ENCODE measurements at regions not wholly inside any gene's neighbourhood (a gene's known extent, or its start where the extent isn't known, plus 50 kb on each side); places are given as distances from the start of the nearest gene placed in this dataset.

- H4K20me1 ChIP-seq (ENCODE audit: insufficient read depth, low read length), result no peaks in the 10 kb centered on the region
- no peak overlapping the region for H3K27ac ChIP-seq (ENCODE audit: low read length)
- H3K36me3 ChIP-seq (replicated peaks; ENCODE audit: low read depth, low read length), result no peaks in the 10 kb centered on the region
- no peak for TF ChIP-seq EZH2phosphoT487 (IDR thresholded peaks at IDR 0.05; ENCODE audit: low read depth)
- TF ChIP-seq CTCF (IDR thresholded peaks at IDR 0.05; ENCODE audit: low read depth, low read length), result no peak
- no peaks in the 10 kb centered on the region for H3K9me3 ChIP-seq (ENCODE audit: insufficient read depth, low read length)
- no peak overlapping the region for H3K9ac ChIP-seq (ENCODE audit: low read length)
- no peaks in the 10 kb centered on the region for H3K79me2 ChIP-seq (ENCODE audit: low read length)
- no peak overlapping the region for H3K4me2 ChIP-seq (ENCODE audit: low read length)
- H3K27me3 ChIP-seq (ENCODE audit: low read depth, low read length), result no peaks in the 10 kb centered on the region
- no peaks in the 10 kb centered on the region for H3K4me1 ChIP-seq (ENCODE audit: low read length)
- H2AFZ ChIP-seq (ENCODE audit: low read depth, low read length), result no peak overlapping the region
- H3K4me3 ChIP-seq (ENCODE audit: low read length), result no peak overlapping the region
These were observed 63.4 kb upstream of the ZNF469 start for GRCh38 chr16:88319116-88319965.

- H3K27me3 ChIP-seq (ENCODE audit: low read depth, low read length), result no peaks in the 10 kb centered on the region
These were observed 61.7 kb upstream of the ZNF469 start for GRCh38 chr16:88320947-88321634.

GRCh38 chr16:88321635-88322499, 60.9 kb upstream of the ZNF469 start:
- TF ChIP-seq EZH2phosphoT487 (IDR thresholded peaks at IDR 0.05; ENCODE audit: low read depth), result no peak
- Histone ChIP-seq H3K4me3 (ENCODE audit: low read length) (no peak overlapping the region), H3K4me1 (ENCODE audit: low read length) (no peaks in the 10 kb centered on the region), H3K27me3 (ENCODE audit: low read depth, low read length) (no peaks in the 10 kb centered on the region), H3K27ac (ENCODE audit: low read length) (no peak overlapping the region), H4K20me1 (ENCODE audit: insufficient read depth, low read length) (no peaks in the 10 kb centered on the region), H3K9me3 (ENCODE audit: insufficient read depth, low read length) (no peaks in the 10 kb centered on the region), H3K9ac (ENCODE audit: low read length) (no peak overlapping the region), H3K4me2 (ENCODE audit: low read length) (no peak overlapping the region), H2AFZ (ENCODE audit: low read depth, low read length) (no peak overlapping the region), H3K79me2 (ENCODE audit: low read length) (no peaks in the 10 kb centered on the region), H3K36me3 (replicated peaks; ENCODE audit: low read depth, low read length) (no peaks in the 10 kb centered on the region)

More at GRCh38 chr16:88320947-88321634, 61.7 kb upstream of the ZNF469 start:
- Histone ChIP-seq H3K9ac (ENCODE audit: low read length) (no peak overlapping the region), H3K4me2 (ENCODE audit: low read length) (no peak overlapping the region), H3K79me2 (ENCODE audit: low read length) (no peaks in the 10 kb centered on the region), H3K4me3 (ENCODE audit: low read length) (no peak overlapping the region), H2AFZ (ENCODE audit: low read depth, low read length) (no peak overlapping the region), H3K27ac (ENCODE audit: low read length) (no peak overlapping the region), H3K9me3 (ENCODE audit: insufficient read depth, low read length) (no peaks in the 10 kb centered on the region), H3K4me1 (ENCODE audit: low read length) (no peaks in the 10 kb centered on the region), H4K20me1 (ENCODE audit: insufficient read depth, low read length) (no peaks in the 10 kb centered on the region), H3K36me3 (replicated peaks; ENCODE audit: low read depth, low read length) (no peaks in the 10 kb centered on the region)
- TF ChIP-seq EZH2phosphoT487 (IDR thresholded peaks at IDR 0.05; ENCODE audit: low read depth), result no peak
- TF ChIP-seq CTCF (IDR thresholded peaks at IDR 0.05; ENCODE audit: low read depth, low read length), result no peak

GRCh38 chr16:88322500-88322970, 60.2 kb upstream of the ZNF469 start:
- Histone ChIP-seq H3K9me3 (ENCODE audit: insufficient read depth, low read length) (no peaks in the 10 kb centered on the region), H3K4me2 (ENCODE audit: low read length) (no peak overlapping the region), H4K20me1 (ENCODE audit: insufficient read depth, low read length) (no peaks in the 10 kb centered on the region), H3K9ac (ENCODE audit: low read length) (no peak overlapping the region), H3K4me3 (ENCODE audit: low read length) (no peak overlapping the region), H3K27ac (ENCODE audit: low read length) (no peak overlapping the region), H3K4me1 (ENCODE audit: low read length) (no peaks in the 10 kb centered on the region), H3K27me3 (ENCODE audit: low read depth, low read length) (no peaks in the 10 kb centered on the region), H3K79me2 (ENCODE audit: low read length) (no peaks in the 10 kb centered on the region), H3K36me3 (replicated peaks; ENCODE audit: low read depth, low read length) (no peaks in the 10 kb centered on the region), H2AFZ (ENCODE audit: low read depth, low read length) (no peak overlapping the region)
- TF ChIP-seq CTCF (IDR thresholded peaks at IDR 0.05; ENCODE audit: low read depth, low read length), result no peak
- no peak for TF ChIP-seq EZH2phosphoT487 (IDR thresholded peaks at IDR 0.05; ENCODE audit: low read depth)
